HG02840 (cell line): ENCODE measurements at regions not wholly inside any gene's neighbourhood (a gene's known extent, or its start where the extent isn't known, plus 50 kb on each side); places are given as distances from the start of the nearest gene placed in this dataset.

Experiments used
- ATAC-seq: cut with Tn5 transposase; IDR thresholded peaks from one replicate; pipeline ENCODE4 v1.9.1; 2021; ENCODE audit warnings: mild to moderate bottlenecking, moderate library complexity, moderate number of reproducible peaks; ENCODE audit not compliant: unreplicated experiment, low FRiP score

DNA sequence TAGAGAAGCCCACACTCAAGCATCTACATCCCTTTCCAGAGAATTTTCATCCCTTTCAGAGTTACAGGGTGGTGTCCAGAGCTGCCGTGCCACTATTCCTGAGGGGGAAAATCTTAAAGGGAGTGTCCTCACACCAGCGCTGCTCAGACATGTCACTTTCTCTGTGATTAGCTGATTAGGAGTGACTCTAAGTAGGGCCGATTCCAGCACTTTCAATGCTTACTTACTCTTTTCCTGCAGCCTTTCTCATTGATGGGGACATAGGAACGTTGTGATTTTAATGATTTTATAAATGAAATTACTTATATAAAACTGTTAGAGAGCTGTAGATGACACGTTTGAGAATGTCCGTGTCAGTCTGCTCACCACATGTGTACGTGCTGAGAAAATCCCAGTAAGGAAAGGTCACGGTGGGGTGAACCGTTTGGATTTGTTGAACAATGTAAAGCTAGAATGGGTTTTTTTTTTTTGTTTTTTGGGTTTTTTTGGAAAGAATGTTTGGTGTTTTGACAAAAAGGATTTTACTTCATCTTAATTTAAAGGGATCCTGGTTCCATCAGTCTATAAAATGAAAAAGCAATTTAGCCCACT, 56.6 kb upstream of the SPATA13 start:
- ATAC-seq = no peak

DNA sequence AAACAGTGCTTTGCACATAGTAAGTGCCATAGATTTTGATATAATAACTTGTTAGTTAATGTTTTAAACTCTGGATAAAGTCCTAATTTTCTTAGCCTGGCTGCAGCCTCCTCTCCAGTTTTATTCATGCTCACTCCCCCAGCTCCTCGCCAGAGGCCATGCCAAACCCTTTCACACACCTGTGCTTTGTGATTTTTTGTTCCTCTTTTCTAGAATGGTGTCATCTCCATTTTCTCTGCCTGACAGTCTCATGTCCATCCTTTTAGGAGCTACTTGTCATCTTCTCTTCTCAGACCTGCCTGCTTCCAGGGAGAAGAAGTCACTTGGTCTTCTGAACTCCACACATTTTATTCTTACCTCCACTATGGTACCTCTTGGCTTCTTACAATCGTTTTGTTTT, 55.8 kb upstream of the SPATA13 start:
- no peak for ATAC-seq

DNA sequence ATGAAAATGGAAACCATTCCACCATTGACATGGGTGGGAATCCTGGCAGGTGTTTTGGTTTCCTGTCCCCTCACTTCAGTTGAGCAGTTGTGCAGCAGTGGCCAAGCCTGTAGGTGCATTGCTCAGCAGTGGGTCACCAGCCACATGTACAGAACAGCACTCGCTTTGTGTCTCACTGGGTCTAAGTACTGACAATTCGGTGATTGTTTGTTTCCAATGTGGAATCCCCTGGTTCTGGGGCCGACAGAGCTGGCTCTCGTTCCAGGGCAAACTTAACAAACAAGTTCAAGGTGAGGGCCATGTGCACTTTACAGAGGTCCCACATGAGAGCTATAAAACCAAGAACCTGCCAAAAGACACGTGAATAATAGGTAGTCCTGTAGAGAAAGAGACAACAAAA, 54.1 kb upstream of the SPATA13 start:
- no peak for ATAC-seq

DNA sequence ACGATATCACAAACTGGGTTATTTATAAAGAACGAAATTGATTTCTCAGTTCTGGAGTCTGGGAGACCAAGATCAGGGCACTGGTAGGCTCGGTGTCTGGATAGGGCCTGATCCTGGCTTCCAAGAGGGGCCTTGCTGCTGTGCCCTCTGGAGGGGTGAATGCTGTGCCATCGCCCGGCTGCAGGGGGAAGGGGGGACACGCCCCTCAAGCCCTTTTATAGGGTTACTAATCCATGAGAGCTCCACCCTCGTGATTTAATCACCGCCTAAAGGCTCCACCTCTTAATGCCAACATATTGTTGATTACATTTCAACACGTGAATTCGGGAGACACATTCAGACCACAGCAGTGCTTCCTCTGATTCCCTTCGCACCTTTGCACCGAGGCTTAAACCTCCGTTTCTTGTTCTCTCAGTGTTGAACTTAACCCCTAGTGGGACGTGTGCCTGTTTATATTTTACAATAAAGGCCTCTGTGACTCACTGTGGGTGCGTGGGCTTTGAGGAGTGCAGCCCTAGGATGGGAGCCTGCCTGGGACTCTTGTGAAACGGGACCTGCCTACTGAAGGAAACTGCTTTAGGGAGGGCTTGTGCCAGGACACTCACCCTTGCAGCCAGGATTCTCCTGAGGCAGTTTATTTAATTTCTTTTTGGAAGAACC, 52.4 kb upstream of the SPATA13 start:
- ATAC-seq = no peak

DNA sequence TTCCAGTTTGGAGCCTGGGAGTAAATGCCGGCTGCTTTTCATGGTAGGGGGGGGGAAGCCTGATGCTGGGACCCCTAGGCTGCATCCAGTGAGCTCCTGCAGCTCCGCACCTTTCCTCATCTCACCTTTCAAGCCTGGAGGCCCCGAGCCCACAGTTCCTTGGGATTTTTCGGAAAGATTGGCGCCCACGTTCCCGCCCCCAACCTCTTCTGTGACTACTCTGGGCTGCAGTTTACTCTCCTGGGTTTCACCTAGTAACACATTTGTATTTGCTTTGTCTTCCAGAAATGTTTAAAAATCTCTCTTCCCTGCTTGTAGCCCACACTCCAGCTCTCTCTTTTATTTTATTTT, 51.9 kb upstream of the SPATA13 start:
- ATAC-seq = no peak

DNA sequence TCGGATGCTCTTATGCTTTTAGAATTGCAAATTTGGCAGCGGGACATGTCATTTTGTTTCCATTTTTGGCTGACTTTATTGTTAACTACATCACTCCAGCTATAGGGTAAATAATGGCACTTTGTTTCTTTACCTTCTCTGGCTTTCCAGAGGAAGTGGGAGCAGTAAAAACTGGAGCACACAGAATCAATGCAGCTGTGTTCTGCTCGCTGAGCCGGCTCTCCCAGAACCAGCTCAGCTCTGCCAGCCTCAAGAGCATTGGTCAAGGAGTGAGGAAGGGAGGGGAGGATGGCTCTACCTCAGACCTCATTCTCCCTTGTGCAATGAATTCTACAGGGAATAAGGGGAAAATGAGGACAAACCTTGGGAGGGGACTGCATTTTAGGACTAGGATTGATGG, 50.5 kb upstream of the SPATA13 start:
- no peak for ATAC-seq
